HG03571 (cell line): ENCODE measurements at regions not wholly inside any gene's neighbourhood (a gene's known extent, or its start where the extent isn't known, plus 50 kb on each side); places are given as distances from the start of the nearest gene placed in this dataset.
"Not testable (repeated sequence)": the region's sequence is repeated elsewhere in the genome, so short reads cannot be mapped to it uniquely, and the experiment has no call there.

Experiments used
- ATAC-seq: cut with Tn5 transposase; IDR thresholded peaks from one replicate; pipeline ENCODE4 v1.9.1; 2021; ENCODE audit not compliant: unreplicated experiment

GRCh38 chr13:58958097-58958496 is 1205.6 kb downstream of the DIAPH3 start:
- ATAC-seq: not testable (repeated sequence)

DNA sequence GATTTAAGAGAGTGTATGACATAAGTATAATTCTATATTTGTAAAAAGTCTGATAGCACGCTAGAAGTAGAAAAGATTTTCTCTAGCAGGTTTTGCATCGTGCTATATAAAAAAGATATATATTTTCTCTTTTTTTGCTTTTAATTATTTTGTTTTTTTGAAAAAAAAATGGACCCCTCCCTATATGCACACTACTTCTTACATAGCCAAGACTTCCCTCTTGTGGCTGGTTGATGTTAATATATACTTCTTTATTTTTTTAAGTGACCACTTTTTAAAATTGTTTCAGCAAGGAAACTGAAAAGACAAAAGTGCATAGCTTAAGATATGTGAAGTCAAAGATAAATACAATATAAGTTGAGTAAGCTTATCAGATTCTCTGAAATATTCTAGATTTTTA is 1202.8 kb downstream of the DIAPH3 start:
- ATAC-seq: no peak

DNA sequence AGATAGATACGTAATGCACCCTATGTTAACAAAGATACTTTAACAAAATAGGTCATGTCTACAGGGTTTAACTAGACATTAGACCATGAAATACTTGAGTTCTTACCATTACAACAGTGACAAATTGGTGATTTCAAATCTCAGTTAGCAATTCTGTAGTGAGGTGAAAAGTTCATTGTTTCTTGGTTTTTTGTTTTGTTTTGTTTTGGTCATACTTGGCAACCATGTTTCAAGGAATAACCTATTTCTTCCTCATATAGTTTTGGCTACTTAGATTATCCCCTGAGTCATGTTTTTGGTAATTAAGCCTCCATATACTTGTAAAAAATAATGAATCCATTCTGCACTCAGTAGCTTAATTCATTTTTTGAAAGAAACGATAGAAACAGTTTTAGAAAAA is 1200.4 kb downstream of the DIAPH3 start:
- ATAC-seq: no peak

GRCh38 chr13:58964048-58964447 is 1199.7 kb downstream of the DIAPH3 start:
- no peak for ATAC-seq

- ATAC-seq: no peak
These were observed 1186.6 kb downstream of the DIAPH3 start for GRCh38 chr13:58977085-58977484.

GRCh38 chr13:58978331-58978730 is 1185.4 kb downstream of the DIAPH3 start:
- no peak for ATAC-seq

GRCh38 chr13:58979851-58980250 is 1183.9 kb downstream of the DIAPH3 start:
- no peak for ATAC-seq

DNA sequence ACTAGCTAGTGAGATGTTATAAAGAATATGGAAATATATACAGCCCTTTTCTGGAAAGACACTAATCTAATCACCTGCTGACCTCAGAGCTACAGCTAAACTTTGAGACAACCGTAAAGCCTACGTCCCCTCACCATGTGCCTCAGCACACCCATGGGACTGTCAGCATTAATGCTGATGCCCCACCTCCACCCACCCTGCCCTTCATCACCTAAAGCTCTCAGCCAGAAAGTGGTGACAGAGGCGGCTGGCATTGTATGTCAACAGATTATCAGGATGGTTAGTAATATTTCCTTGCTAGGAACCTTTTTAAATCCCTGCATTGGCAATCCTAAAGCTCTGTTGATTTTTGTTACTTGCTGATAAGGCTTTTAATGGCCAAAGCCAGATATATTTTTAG is 1177.9 kb downstream of the DIAPH3 start:
- ATAC-seq: no peak

DNA sequence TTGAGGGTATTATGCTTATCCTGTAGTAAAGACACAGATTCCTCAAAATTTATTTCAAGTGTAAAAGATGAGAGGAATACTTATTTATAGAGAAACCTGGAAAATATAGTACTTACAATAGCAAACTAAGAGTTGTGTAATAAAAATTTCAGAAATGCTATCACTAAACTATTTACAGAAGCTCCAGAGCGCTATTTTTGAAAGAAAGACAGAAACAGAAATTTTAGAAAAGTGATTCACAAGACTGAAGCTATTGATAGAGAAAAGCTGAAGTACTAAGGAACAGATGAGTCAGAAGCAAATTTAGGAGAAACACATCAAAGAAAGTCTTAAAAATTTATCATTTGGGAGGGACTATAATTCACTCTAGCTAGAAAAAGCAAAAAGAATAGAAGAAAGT is 1174.2 kb downstream of the DIAPH3 start:
- no peak for ATAC-seq

DNA sequence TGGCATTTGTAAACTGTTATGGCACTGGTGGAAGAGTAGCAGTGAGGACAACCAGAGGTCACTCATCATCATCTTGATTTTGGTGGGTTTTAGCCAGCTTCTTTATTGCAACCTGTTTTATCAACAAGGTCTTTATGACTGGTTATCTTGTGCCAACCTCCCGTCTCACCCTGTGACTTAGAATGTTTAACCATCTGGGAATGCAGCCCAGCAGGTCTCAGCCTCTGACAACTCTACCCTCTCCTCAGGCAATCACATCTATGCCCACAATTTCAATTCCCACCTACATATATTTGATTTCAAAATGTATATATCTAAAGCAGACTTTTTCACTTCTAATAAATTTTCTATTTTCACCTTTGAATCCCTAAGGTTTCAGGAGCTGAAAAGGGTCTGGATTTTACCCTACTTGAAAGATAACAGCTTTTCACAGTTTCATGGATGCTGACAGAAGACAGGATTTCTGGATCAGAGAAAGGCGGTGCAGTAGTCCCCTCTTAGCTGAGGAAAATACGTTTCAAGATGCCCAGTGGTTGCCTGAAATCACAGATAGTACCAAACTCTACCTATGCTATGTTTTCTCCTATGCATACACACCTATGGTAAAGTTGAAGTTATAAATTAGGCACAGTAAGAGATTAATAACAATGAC is 1171.8 kb downstream of the DIAPH3 start:
- no peak for ATAC-seq

GRCh38 chr13:58992478-58993042 is 1171.2 kb downstream of the DIAPH3 start:
- ATAC-seq: no peak

- ATAC-seq: no peak
These were observed 1169.7 kb downstream of the DIAPH3 start for GRCh38 chr13:58994077-58994476.

- no peak for ATAC-seq
These were observed 1169.0 kb downstream of the DIAPH3 start for GRCh38 chr13:58994777-58995176.

DNA sequence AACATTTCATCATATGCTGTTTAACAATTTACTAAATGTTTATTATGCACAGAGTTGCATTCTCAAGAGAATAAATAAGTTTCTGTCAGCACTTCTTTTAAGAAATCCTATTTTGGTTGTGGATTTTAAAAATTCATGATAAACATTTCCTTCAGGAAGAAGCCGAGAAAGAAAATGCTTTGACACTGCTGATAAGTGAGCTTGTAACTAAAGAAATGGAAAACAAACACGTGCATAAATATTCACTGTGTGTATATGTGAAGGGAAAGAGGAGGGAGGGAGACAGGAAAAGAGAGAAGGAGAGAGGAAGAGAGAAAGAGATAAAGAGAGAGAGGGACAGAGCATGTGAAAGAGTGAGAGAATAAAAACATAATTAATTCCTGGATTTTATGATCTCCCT is 1165.0 kb downstream of the DIAPH3 start:
- ATAC-seq: no peak

DNA sequence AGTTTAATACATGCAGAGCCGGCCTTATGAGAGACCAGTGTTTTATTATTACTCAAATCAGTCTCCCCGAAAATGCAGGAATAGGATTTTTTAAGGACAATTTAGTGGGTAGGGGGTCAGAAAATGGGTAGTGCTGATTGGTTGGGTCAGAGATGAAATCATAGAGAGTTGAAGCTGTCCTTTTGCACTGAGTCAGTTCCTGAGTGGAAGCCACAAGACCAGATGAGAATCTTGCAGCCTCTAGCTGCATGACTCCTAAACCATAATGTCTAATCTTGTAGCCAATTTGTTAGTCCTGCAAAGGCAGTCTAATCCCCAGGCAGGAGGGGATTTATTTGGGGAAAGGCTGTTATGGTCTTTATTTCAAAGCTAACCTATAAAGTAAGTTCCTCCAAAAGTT is 1163.9 kb downstream of the DIAPH3 start:
- no peak for ATAC-seq

DNA sequence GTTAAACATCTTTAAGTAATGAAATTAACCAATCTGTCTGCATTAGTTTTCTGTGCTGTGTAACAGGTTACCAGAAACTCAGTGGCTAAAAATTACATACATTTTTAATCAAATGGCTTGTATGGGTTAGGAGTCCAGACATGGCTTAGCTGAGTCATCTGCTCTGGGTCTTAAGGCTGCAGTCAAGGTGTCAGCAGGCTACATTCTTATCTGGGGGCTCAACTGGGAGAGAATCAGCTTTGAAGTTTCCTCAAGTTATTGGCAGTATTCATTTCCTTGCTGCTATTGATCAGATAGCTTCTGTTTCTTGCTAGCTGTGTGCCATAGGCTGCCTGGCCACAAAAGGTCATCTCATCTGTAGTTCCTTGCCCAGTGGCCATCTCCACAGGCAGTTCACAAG is 1163.0 kb downstream of the DIAPH3 start:
- no peak for ATAC-seq

DNA sequence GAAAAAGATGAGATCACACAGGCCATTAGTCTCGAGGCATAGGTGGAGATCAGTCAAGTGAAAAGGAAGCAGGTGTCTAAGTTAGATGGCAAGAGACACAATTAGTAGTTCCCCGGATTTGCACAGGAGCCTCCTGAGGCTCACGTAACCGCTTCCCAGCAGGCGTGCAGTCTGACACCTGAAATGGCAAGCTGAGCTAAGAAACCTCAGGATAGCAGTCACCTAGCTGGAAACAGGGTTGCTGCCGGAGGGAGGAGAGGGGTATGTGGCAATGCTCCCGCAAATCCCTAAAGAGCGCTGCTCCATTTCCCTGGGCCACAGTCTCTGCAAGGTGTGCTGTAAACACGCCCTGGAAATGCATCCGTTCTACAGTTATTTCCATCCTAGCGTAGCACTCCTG is 1151.0 kb downstream of the DIAPH3 start:
- no peak for ATAC-seq

GRCh38 chr13:59016250-59016649 is 1147.5 kb downstream of the DIAPH3 start:
- ATAC-seq: no peak

GRCh38 chr13:59024434-59024833 is 1139.3 kb downstream of the DIAPH3 start:
- no peak for ATAC-seq

DNA sequence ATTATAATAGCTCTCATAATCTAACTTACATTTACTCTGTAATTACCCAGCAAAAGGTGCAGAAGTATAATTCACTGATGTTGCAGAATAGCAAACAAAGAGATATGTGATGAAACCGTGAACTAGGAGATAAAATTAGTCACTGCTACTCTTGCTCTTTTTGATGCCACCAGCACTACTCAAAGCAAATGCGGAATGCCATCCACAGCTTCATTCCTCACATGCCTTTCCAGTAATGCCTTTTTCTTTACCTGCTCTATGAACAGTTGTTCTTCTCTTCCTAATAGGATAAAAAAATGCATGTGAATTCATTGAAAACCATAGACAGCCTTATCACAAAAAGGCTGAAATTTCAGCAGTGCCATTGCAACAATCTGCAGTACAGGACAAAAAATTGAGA is 1129.5 kb downstream of the DIAPH3 start:
- no peak for ATAC-seq

GRCh38 chr13:59038824-59039223 is 1124.9 kb downstream of the DIAPH3 start:
- ATAC-seq: no peak

GRCh38 chr13:59043016-59043415 is 1120.7 kb downstream of the DIAPH3 start:
- ATAC-seq: no peak

- ATAC-seq: no peak
These were observed 1116.2 kb downstream of the DIAPH3 start for GRCh38 chr13:59047546-59047945.
